ENCODE measurements at regions not wholly inside any gene's neighbourhood (a gene's known extent, or its start where the extent isn't known, plus 50 kb on each side); places are given as distances from the start of the nearest gene placed in this dataset.
"Not testable (repeated sequence)": the region's sequence is repeated elsewhere in the genome, so short reads cannot be mapped to it uniquely, and the experiment has no call there.

DNA sequence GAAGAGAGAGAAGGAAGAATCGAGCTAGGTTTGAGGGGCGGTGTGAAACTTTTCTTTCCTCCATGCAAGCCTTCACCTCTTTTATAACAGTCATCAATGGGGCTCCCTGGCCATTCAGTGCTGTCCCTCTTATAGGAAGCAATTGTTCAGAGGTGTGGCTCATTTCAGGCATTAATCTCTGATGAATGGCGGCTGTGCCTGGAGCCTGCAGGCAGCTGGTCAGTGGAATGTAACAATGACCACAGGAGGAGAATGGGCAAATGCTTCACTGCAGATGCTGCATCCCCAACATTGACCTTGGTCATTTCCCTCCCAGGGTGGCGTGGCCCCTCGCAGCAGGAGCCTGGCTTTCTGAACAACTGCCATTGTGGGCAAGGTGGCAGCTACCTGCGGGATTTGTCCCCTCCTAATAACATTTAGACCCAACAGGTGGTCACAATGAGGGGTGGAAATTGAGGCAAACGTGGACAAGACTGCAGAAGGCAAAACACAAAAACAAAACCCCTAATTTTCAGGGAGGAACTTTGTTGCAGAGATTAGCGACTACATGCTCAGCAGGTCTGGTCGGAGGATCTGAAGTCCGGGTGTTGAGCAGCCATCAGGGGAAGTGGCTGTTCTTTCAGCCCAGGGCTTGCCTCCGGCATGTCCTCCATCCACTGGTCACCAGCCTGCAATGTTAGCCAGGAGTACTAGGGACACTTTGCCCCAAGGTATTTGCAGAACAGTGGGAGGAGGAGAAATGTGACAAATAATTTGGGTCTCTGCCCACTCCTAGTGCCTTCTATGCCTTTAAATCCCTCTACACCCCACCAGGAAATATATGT is 97.3 kb upstream of the PAXBP1 start:
- Histone ChIP-seq H3K27me3 (ENCODE audit: control insufficient read depth, insufficient read depth, low read length) (no peaks in the 10 kb centered on the region), H3K4me1 (ENCODE audit: control insufficient read depth, insufficient read depth, low read length) (no peaks in the 10 kb centered on the region), H3K4me3 (ENCODE audit: low read length) (no peak overlapping the region), H3K27ac (ENCODE audit: low read length) (no peak overlapping the region), H3K36me3 (ENCODE audit: control insufficient read depth, insufficient read depth, low read length) (no peaks in the 10 kb centered on the region), H3K9me3 (ENCODE audit: control insufficient read depth, insufficient read depth, low read length) (no peaks in the 10 kb centered on the region)
- DNase-seq (no peak), ATAC-seq (no peak)
- 88% methylated on average over 9 of the region's 11 CpGs for WGBS (ENCODE audit: insufficient coverage)
- Mint-ChIP-seq H3K36me3 (no peaks in the 10 kb centered on the region), H3K27me3 (ENCODE audit: low read depth in 2 of 2) (peaks cover 6 to 15% of the 10 kb centered on the region in 2 donors), H3K9me3 (no peaks in the 10 kb centered on the region), H3K4me1 (no peaks in the 10 kb centered on the region), H3K27ac (no peak overlapping the region), H3K4me3 (no peak overlapping the region)
- intact Hi-C loops (cut with micrococcal nuclease) = no loop called here
- TF ChIP-seq, protein P1, sequence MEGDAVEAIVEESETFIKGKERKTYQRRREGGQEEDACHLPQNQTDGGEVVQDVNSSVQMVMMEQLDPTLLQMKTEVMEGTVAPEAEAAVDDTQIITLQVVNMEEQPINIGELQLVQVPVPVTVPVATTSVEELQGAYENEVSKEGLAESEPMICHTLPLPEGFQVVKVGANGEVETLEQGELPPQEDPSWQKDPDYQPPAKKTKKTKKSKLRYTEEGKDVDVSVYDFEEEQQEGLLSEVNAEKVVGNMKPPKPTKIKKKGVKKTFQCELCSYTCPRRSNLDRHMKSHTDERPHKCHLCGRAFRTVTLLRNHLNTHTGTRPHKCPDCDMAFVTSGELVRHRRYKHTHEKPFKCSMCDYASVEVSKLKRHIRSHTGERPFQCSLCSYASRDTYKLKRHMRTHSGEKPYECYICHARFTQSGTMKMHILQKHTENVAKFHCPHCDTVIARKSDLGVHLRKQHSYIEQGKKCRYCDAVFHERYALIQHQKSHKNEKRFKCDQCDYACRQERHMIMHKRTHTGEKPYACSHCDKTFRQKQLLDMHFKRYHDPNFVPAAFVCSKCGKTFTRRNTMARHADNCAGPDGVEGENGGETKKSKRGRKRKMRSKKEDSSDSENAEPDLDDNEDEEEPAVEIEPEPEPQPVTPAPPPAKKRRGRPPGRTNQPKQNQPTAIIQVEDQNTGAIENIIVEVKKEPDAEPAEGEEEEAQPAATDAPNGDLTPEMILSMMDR (IDR thresholded peaks at IDR 0.05) = no peak

DNA sequence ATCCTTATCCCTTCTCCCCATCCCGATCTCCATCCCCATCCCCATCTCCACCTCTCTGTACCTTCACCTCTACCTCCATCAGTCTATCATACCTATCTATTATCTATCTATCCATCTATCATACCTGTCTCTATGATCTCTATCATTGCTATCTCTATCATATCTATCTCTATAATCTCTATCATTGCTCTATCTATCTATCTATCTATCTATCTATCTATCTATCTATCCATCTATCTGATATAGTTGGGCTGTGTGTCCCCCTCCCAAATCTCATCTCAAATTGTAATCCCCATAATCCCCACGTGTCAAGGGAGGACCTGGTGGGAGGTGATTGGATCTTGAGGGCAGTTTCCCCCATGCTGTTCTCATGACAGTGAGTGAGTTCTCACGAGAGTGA is 97.9 kb upstream of the PAXBP1 start:
- ATAC-seq = no peak
- H3K4me3 Mint-ChIP-seq = no peak overlapping the region
- intact Hi-C loops (cut with micrococcal nuclease) = no loop called here

DNA sequence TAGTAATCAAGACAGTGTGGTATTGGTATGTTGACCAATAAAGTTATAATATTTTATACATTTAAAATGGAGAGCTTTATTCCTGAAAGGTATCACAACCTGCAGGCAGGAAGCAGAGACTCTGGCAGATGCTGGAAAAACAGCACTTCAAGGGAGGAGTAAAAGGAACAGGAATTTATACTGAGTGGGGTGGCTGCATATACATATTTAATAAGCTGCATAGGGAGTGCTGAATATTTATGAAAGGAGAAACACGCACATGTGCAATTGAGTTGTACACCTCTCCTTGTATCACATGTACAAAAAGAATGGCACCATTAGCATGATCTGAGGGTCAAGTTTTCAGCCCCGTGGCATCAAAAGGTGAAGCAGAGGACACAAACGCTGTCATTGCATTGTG is 104.9 kb upstream of the PAXBP1 start:
- WGBS (ENCODE audit: insufficient coverage) = 84% methylated on average over 3 of the region's 3 CpGs
- Mint-ChIP-seq H3K9me3 (no peaks in the 10 kb centered on the region), H3K27me3 (ENCODE audit: low read depth in 2 of 2) (peaks cover 24 to 40% of the 10 kb centered on the region in 2 donors), H3K4me1 (no peaks in the 10 kb centered on the region), H3K4me3 (no peak overlapping the region), H3K27ac (no peak overlapping the region), H3K36me3 (no peaks in the 10 kb centered on the region)
- Histone ChIP-seq H3K9me3 (ENCODE audit: control insufficient read depth, insufficient read depth, low read length) (no peaks in the 10 kb centered on the region), H3K27ac (ENCODE audit: low read length) (no peak overlapping the region), H3K4me1 (ENCODE audit: control insufficient read depth, insufficient read depth, low read length) (no peaks in the 10 kb centered on the region), H3K36me3 (ENCODE audit: control insufficient read depth, insufficient read depth, low read length) (no peaks in the 10 kb centered on the region), H3K27me3 (ENCODE audit: control insufficient read depth, insufficient read depth, low read length) (peaks cover 2% of the 10 kb centered on the region), H3K4me3 (ENCODE audit: low read length) (no peak overlapping the region)
- DNase-seq (no peak), ATAC-seq (no peak)
- intact Hi-C loops (cut with micrococcal nuclease) = no loop called here
- TF ChIP-seq, protein P1 (IDR thresholded peaks at IDR 0.05) = no peak

More for the DNA sequence above, 97.9 kb upstream of the PAXBP1 start:
- Mint-ChIP-seq H3K27ac (no peak overlapping the region), H3K27me3 (ENCODE audit: low read depth in 2 of 2) (peaks cover 6 to 15% of the 10 kb centered on the region in 2 donors), H3K9me3 (no peaks in the 10 kb centered on the region), H3K36me3 (no peaks in the 10 kb centered on the region), H3K4me1 (no peaks in the 10 kb centered on the region)
- H3K9me3 ChIP-seq (ENCODE audit: control insufficient read depth, insufficient read depth, low read length) = no peaks in the 10 kb centered on the region
- H3K27ac ChIP-seq (ENCODE audit: low read length) = no peak overlapping the region
- no peaks in the 10 kb centered on the region for H3K27me3 ChIP-seq (ENCODE audit: control insufficient read depth, insufficient read depth, low read length)
- no peak overlapping the region for H3K4me3 ChIP-seq (ENCODE audit: low read length)
- TF ChIP-seq, protein P1 (IDR thresholded peaks at IDR 0.05) = no peak
- no peaks in the 10 kb centered on the region for H3K4me1 ChIP-seq (ENCODE audit: control insufficient read depth, insufficient read depth, low read length)
- WGBS (ENCODE audit: insufficient coverage) = 69% methylated on average over 2 of the region's 3 CpGs
- DNase-seq = no peak
- no peaks in the 10 kb centered on the region for H3K36me3 ChIP-seq (ENCODE audit: control insufficient read depth, insufficient read depth, low read length)

DNA sequence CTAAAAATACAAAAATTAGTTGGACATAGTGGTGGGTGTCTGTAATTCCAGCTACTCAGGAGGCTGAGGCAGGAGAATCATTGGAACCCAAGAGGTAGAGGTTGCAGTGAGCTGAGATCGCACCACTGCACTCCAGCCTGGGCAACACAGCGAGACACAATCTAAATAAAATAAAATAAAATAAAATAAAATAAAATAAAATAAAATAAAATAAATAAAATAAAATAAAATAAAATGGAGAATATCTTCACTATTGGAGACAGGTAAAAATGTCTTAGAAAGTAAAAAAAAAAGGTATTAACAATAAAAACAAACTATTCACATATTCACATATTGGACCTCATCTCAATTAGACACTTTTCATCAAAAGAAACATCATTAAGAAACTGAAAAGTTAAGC is 106.3 kb upstream of the PAXBP1 start:
- H3K4me1 Mint-ChIP-seq; H3K9me3 ChIP-seq (ENCODE audit: control insufficient read depth, insufficient read depth, low read length); H3K4me3 ChIP-seq (ENCODE audit: low read length); H3K36me3 Mint-ChIP-seq; H3K27ac Mint-ChIP-seq; H3K36me3 ChIP-seq (ENCODE audit: control insufficient read depth, insufficient read depth, low read length); H3K4me3 Mint-ChIP-seq; H3K4me1 ChIP-seq (ENCODE audit: control insufficient read depth, insufficient read depth, low read length); ATAC-seq; H3K27ac ChIP-seq (ENCODE audit: low read length); H3K9me3 Mint-ChIP-seq; intact Hi-C loops (cut with micrococcal nuclease); H3K27me3 ChIP-seq (ENCODE audit: control insufficient read depth, insufficient read depth, low read length); DNase-seq: not testable (repeated sequence)
- no CpG with 5 or more reads among the region's 2 CpGs for WGBS (ENCODE audit: insufficient coverage)
- peaks cover 24 to 40% of the 10 kb centered on the region in 2 donors for H3K27me3 Mint-ChIP-seq (ENCODE audit: low read depth in 2 of 2)
